HG03342 (cell line): ENCODE measurements at regions not wholly inside any gene's neighbourhood (a gene's known extent, or its start where the extent isn't known, plus 50 kb on each side); places are given as distances from the start of the nearest gene placed in this dataset.

ENCODE experiments used
- ATAC-seq: cut with Tn5 transposase; IDR thresholded peaks from one replicate; pipeline ENCODE4 v1.9.1; 2021; ENCODE audit warnings: mild to moderate bottlenecking, moderate library complexity; ENCODE audit not compliant: unreplicated experiment

- ATAC-seq = no peak
Measured at GRCh38 chr2:49207204-49207603, 52.9 kb upstream of the FSHR start.
